SU-DHL-6 (cell line): ENCODE measurements at regions not wholly inside any gene's neighbourhood (a gene's known extent, or its start where the extent isn't known, plus 50 kb on each side); places are given as distances from the start of the nearest gene placed in this dataset.

ENCODE experiments used
- CTCF ChIP-seq: fragments of 200-600 bp; sonication (generic); IDR thresholded peaks from one replicate; pipeline ENCODE4 v1.5.1; 2017; ENCODE audit warnings: antibody characterized with exemption, mild to moderate bottlenecking, low read length, moderate library complexity; ENCODE audit not compliant: insufficient read depth, poor library complexity, severe bottlenecking
- EZH2phosphoT487 ChIP-seq: fragments of 200-600 bp; sonication (generic), shearing (Covaris generic); conservative IDR thresholded peaks from 2 replicates; pipeline ENCODE4 v1.6.1; 2018; ENCODE audit warnings: mild to moderate bottlenecking, antibody characterized with exemption, low read length, moderate library complexity, mixed read lengths

GRCh38 chr5:38672059-38672788, 115.8 kb upstream of the LIFR start:
- TF ChIP-seq CTCF (no peak), EZH2phosphoT487 (no peak)
